ENCODE measurements at regions not wholly inside any gene's neighbourhood (a gene's known extent, or its start where the extent isn't known, plus 50 kb on each side); places are given as distances from the start of the nearest gene placed in this dataset.

DNA sequence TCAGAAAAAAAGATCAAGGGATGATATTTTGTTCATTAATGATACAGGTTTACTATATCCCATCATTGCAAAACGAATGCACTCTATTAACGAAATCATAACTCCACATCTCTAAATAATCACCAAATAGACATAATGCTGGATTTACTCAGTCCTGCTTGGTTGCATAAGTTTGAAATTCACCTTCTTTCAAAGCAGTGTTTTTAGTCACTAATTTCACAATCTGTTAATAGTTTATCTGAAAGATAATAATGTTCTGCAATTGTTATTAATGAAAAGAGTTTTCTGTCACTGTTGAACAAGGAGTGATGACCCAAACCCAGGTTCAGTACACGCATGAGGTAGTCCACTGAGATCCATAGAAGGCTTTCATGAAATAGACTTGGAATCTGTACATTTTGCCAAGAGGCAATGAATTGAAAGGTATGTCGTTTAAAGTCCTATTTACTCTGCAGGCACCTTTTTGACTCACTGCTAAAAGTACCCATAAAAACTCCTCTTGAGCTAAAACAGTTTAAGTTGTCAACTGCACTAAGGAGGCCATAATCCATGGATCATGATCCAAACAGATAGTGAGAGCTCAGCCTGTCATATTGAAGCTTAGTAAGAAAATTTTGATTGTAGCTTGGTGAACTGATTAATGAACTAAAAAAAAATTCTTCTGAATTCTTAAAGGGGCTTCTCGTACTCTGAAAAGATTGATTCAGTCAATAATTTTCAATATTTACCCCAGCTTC, 75.6 kb upstream of the MBNL1 start:
- TF ChIP-seq ZFP30 (CRISPR knock-in tag; IDR thresholded peaks at IDR 0.05) (no peak), TCF4 (CRISPR knock-in tag; IDR thresholded peaks at IDR 0.05; ENCODE audit: borderline replicate concordance) (no peak), ZNF8 (CRISPR knock-in tag; IDR thresholded peaks at IDR 0.05) (no peak), ZNF70 (CRISPR knock-in tag; IDR thresholded peaks at IDR 0.05) (no peak), SNAI2 (CRISPR knock-in tag; IDR thresholded peaks at IDR 0.05) (no peak), ZFP3 (CRISPR knock-in tag; IDR thresholded peaks at IDR 0.05) (no peak), BACH2 (CRISPR knock-in tag; IDR thresholded peaks at IDR 0.05; ENCODE audit: borderline replicate concordance) (no peak), ESRRG (CRISPR knock-in tag; IDR thresholded peaks at IDR 0.05) (no peak), TOX (CRISPR knock-in tag; IDR thresholded peaks at IDR 0.05; ENCODE audit: borderline replicate concordance) (no peak)
- TF ChIP-seq, protein P1, sequence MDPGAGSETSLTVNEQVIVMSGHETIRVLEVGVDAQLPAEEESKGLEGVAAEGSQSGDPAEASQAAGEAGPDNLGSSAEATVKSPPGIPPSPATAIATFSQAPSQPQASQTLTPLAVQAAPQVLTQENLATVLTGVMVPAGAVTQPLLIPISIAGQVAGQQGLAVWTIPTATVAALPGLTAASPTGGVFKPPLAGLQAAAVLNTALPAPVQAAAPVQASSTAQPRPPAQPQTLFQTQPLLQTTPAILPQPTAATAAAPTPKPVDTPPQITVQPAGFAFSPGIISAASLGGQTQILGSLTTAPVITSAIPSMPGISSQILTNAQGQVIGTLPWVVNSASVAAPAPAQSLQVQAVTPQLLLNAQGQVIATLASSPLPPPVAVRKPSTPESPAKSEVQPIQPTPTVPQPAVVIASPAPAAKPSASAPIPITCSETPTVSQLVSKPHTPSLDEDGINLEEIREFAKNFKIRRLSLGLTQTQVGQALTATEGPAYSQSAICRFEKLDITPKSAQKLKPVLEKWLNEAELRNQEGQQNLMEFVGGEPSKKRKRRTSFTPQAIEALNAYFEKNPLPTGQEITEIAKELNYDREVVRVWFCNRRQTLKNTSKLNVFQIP (CRISPR knock-in tag; IDR thresholded peaks at IDR 0.05; ENCODE audit: borderline replicate concordance, low read depth), result no peak
- TF ChIP-seq, protein P2, sequence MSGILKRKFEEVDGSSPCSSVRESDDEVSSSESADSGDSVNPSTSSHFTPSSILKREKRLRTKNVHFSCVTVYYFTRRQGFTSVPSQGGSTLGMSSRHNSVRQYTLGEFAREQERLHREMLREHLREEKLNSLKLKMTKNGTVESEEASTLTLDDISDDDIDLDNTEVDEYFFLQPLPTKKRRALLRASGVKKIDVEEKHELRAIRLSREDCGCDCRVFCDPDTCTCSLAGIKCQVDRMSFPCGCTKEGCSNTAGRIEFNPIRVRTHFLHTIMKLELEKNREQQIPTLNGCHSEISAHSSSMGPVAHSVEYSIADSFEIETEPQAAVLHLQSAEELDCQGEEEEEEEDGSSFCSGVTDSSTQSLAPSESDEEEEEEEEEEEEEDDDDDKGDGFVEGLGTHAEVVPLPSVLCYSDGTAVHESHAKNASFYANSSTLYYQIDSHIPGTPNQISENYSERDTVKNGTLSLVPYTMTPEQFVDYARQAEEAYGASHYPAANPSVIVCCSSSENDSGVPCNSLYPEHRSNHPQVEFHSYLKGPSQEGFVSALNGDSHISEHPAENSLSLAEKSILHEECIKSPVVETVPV (CRISPR knock-in tag; IDR thresholded peaks at IDR 0.05), result no peak
- TF ChIP-seq, protein P3, sequence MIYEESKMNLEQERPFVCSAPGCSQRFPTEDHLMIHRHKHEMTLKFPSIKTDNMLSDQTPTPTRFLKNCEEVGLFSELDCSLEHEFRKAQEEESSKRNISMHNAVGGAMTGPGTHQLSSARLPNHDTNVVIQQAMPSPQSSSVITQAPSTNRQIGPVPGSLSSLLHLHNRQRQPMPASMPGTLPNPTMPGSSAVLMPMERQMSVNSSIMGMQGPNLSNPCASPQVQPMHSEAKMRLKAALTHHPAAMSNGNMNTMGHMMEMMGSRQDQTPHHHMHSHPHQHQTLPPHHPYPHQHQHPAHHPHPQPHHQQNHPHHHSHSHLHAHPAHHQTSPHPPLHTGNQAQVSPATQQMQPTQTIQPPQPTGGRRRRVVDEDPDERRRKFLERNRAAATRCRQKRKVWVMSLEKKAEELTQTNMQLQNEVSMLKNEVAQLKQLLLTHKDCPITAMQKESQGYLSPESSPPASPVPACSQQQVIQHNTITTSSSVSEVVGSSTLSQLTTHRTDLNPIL (CRISPR knock-in tag; IDR thresholded peaks at IDR 0.05; ENCODE audit: low read depth), result no peak
- TF ChIP-seq, protein P4, sequence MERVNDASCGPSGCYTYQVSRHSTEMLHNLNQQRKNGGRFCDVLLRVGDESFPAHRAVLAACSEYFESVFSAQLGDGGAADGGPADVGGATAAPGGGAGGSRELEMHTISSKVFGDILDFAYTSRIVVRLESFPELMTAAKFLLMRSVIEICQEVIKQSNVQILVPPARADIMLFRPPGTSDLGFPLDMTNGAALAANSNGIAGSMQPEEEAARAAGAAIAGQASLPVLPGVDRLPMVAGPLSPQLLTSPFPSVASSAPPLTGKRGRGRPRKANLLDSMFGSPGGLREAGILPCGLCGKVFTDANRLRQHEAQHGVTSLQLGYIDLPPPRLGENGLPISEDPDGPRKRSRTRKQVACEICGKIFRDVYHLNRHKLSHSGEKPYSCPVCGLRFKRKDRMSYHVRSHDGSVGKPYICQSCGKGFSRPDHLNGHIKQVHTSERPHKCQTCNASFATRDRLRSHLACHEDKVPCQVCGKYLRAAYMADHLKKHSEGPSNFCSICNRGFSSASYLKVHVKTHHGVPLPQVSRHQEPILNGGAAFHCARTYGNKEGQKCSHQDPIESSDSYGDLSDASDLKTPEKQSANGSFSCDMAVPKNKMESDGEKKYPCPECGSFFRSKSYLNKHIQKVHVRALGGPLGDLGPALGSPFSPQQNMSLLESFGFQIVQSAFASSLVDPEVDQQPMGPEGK (CRISPR knock-in tag; IDR thresholded peaks at IDR 0.05; ENCODE audit: borderline replicate concordance), result no peak
